ENCODE measurements at regions not wholly inside any gene's neighbourhood (a gene's known extent, or its start where the extent isn't known, plus 50 kb on each side); places are given as distances from the start of the nearest gene placed in this dataset.
"Not testable (repeated sequence)": the region's sequence is repeated elsewhere in the genome, so short reads cannot be mapped to it uniquely, and the experiment has no call there.

DNA sequence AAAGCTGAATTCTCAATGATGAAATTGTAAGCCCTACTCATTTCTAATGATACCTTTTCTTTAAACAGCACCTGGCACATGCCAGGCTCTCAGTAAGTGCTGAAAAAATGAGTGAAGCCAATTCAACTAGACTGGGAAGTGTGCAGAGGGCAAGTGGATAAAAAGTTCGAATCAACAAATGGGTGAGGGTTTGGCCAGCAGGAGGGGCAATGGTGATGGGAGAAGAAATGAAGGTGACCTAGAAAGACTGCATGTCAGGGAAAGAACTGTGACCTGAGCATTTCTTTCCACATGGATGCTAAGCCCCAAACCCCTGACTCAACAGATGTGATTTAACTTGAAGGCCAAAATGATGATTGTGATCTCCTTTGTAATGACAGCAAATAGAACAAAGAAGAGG is 54.6 kb downstream of the DKK1 start:
- intact Hi-C loops (cut with DNase I): no loop called here
- no peak for ATAC-seq
- no peak for TF ChIP-seq POLR2A (IDR thresholded peaks at IDR 0.05)
- TF ChIP-seq CTCF (IDR thresholded peaks at IDR 0.05): no peak

DNA sequence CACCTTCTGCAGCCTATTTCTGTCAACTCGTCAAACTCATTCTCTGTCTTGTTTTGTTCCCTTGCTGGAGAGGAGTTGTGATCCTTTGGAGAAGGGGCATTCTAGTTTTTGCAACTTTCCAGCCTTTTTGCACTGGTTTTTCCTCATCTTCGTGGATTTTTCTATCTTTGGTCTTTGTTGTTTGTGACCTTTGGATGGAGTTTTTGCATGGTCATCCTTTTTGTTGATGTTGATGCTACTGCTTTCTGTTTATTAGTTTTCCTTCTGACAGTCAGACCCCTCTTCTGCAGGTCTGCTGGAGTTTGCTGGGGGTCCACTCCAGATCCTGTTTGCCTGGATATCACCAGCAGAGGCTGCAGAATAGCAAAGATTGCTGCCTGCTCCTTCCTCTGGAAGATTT is 60.1 kb downstream of the DKK1 start:
- ATAC-seq; H3K27ac ChIP-seq; DNase-seq; H3K4me1 ChIP-seq; H3K27me3 ChIP-seq; H3K9me3 ChIP-seq; intact Hi-C loops (cut with DNase I); H3K4me3 ChIP-seq; H3K36me3 ChIP-seq: not testable (repeated sequence)
- 67 to 75% (median 71%) methylated on average over 2 of the region's 2 CpGs for WGBS, 4 donors

More for the DNA sequence above, 54.6 kb downstream of the DKK1 start:
- no peaks in the 10 kb centered on the region for H3K27me3 ChIP-seq
- DNase-seq: no peak
- H3K27ac ChIP-seq: no peak overlapping the region
- no peaks in the 10 kb centered on the region for H3K9me3 ChIP-seq
- no peak overlapping the region for H3K4me3 ChIP-seq
- H3K4me1 ChIP-seq: no peaks in the 10 kb centered on the region
- 64 to 68% (median 67%) methylated on average over 1 of the region's 1 CpG for WGBS, 4 donors
- H3K36me3 ChIP-seq: no peaks in the 10 kb centered on the region

- ATAC-seq (no peak), DNase-seq (no peak)
- Histone ChIP-seq H3K27me3 (peaks cover 0 to 3% (median 0%) of the 10 kb centered on the region in 9 donors), H3K4me1 (no peaks in the 10 kb centered on the region), H3K27ac (no peak overlapping the region), H3K9me3 (peaks cover 0 to 7% (median 0%) of the 10 kb centered on the region in 12 donors), H3K36me3 (no peaks in the 10 kb centered on the region), H3K4me3 (no peak overlapping the region)
- TF ChIP-seq CTCF (IDR thresholded peaks at IDR 0.05): no peak
- TF ChIP-seq POLR2A (IDR thresholded peaks at IDR 0.05): no peak
- 31 to 39% (median 36%) methylated on average over 2 of the region's 2 CpGs for WGBS, 4 donors
- intact Hi-C loops (cut with DNase I): no loop called here
These were observed 62.7 kb downstream of the DKK1 start for GRCh38 chr10:52376694-52377354.

GRCh38 chr10:52378124-52378523 is 64.0 kb downstream of the DKK1 start:
- 35 to 50% (median 50%) methylated on average over 3 of the region's 3 CpGs for WGBS, 4 donors
- intact Hi-C loops (cut with DNase I): no loop called here
- no peak overlapping the region for H3K27ac ChIP-seq
- H3K27me3 ChIP-seq: peaks cover 0 to 3% (median 0%) of the 10 kb centered on the region in 9 donors
- no peak for ATAC-seq
- H3K36me3 ChIP-seq: no peaks in the 10 kb centered on the region
- no peaks in the 10 kb centered on the region for H3K4me1 ChIP-seq
- H3K9me3 ChIP-seq: peaks cover 0 to 7% (median 0%) of the 10 kb centered on the region in 12 donors
- H3K4me3 ChIP-seq: no peak overlapping the region
- no peak for TF ChIP-seq POLR2A (IDR thresholded peaks at IDR 0.05)
- TF ChIP-seq CTCF (IDR thresholded peaks at IDR 0.05): no peak
- no peak for DNase-seq

DNA sequence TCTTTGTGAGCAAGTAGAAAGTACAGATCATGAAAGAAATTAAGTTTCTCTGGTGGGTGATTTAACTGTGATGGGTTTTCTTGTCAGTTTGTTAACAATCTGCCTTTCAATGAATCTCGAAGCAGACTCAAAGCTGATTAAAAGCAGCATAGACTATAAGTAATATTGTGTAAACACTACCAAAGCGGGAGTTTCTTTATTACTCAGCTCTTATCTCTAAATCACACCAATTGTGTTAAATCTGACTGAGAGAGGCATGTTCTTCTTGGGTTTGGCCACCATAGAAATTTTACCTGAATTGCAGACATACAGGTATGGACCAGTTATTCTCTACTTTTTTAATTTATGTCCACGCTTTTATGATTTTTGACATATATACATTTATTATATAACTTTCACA is 65.2 kb downstream of the DKK1 start:
- TF ChIP-seq CTCF (IDR thresholded peaks at IDR 0.05): no peak
- no peak for TF ChIP-seq POLR2A (IDR thresholded peaks at IDR 0.05)
- Histone ChIP-seq H3K36me3 (no peaks in the 10 kb centered on the region), H3K27ac (no peak overlapping the region), H3K4me3 (no peak overlapping the region), H3K9me3 (peaks cover 0 to 7% (median 0%) of the 10 kb centered on the region in 12 donors), H3K27me3 (peaks cover 0 to 3% (median 0%) of the 10 kb centered on the region in 9 donors), H3K4me1 (no peaks in the 10 kb centered on the region)
- ATAC-seq (no peak), DNase-seq (no peak)
- 62 to 74% (median 74%) methylated on average over 3 of the region's 3 CpGs for WGBS, 4 donors
- intact Hi-C loops (cut with DNase I): no loop called here
